Natural killer cell treated with Interleukin-12 subunit alpha and Interleukin-12 subunit beta and Interleukin-15 and Interleukin-18, amount 100 ng/mL, for 72 hours (primary cell): ENCODE measurements at regions not wholly inside any gene's neighbourhood (a gene's known extent, or its start where the extent isn't known, plus 50 kb on each side); places are given as distances from the start of the nearest gene placed in this dataset.

Experiments
- ATAC-seq, 2 donors: fragments of 150-1000 bp; cut with Tn5 transposase in 1 of 2; sonication (Bioruptor Pico), chemical (Tn5 transposase) in 1 of 2; 2 replicates each; pipeline ENCODE4 v1.10.0; 2021
- DNase-seq: peaks from one replicate; pipeline ENCODE4 v3.0.0; 2022; ENCODE audit warnings: low spot score
- H3K27ac Mint-ChIP-seq, 2 donors: 1 replicate in 1 of 2; 2 replicates in 1 of 2; pipeline ENCODE4 v1.8.0; 2022; ENCODE audit warnings: mixed read lengths in 2 of 2, mild to moderate bottlenecking in 1 of 2, moderate library complexity in 1 of 2
- H3K27me3 Mint-ChIP-seq, 2 donors: 1 replicate in 1 of 2; 2 replicates in 1 of 2; pipeline ENCODE4 v1.8.0; 2022; ENCODE audit warnings: mixed read lengths in 2 of 2
- H3K36me3 Mint-ChIP-seq: one replicate; pipeline ENCODE4 v1.8.0; 2022; ENCODE audit warnings: mixed read lengths
- H3K4me1 Mint-ChIP-seq, 2 donors: 1 replicate in 1 of 2; 2 replicates in 1 of 2; pipeline ENCODE4 v1.8.0; 2022; ENCODE audit warnings: low read depth in 2 of 2, mixed read lengths in 2 of 2, mild to moderate bottlenecking in 1 of 2
- H3K4me3 Mint-ChIP-seq: one replicate; pipeline ENCODE4 v1.8.0; 2022; ENCODE audit warnings: mixed read lengths
- H3K9me3 Mint-ChIP-seq: 2 replicates; pipeline ENCODE4 v1.8.0; 2022; ENCODE audit warnings: mixed read lengths

GRCh38 chr1:59081795-59082194 is 215.1 kb upstream of the FGGY start:
- peaks cover 0 to 5% of the 10 kb centered on the region in 2 donors for H3K27me3 Mint-ChIP-seq
- H3K9me3 Mint-ChIP-seq = no peaks in the 10 kb centered on the region
- H3K4me1 Mint-ChIP-seq = peaks cover 27 to 29% of the 10 kb centered on the region in 2 donors
- DNase-seq (no peak), ATAC-seq (no peak)
- H3K4me3 Mint-ChIP-seq = no peak overlapping the region
- H3K27ac Mint-ChIP-seq = peak overlapping the region in 1 of 2 donors; percentile 56
- H3K36me3 Mint-ChIP-seq = no peaks in the 10 kb centered on the region

- Mint-ChIP-seq H3K4me3 (peak overlapping the region; percentile 25), H3K27me3 (peaks cover 0 to 9% of the 10 kb centered on the region in 2 donors), H3K9me3 (no peaks in the 10 kb centered on the region), H3K27ac (peak overlapping the region; percentile 56 to 85), H3K36me3 (no peaks in the 10 kb centered on the region), H3K4me1 (peaks cover 22 to 24% of the 10 kb centered on the region in 2 donors)
- ATAC-seq (peak in 1 of 2 donors; percentile 45), DNase-seq (no peak)
Observed at GRCh38 chr1:59083946-59084865, 212.7 kb upstream of the FGGY start.

GRCh38 chr1:59085101-59085500 is 211.8 kb upstream of the FGGY start:
- ATAC-seq (no peak), DNase-seq (no peak)
- no peak overlapping the region for H3K27ac Mint-ChIP-seq
- H3K27me3 Mint-ChIP-seq = peaks cover 0 to 10% of the 10 kb centered on the region in 2 donors
- H3K36me3 Mint-ChIP-seq = no peaks in the 10 kb centered on the region
- peaks cover 15% of the 10 kb centered on the region in 2 donors for H3K4me1 Mint-ChIP-seq
- no peak overlapping the region for H3K4me3 Mint-ChIP-seq
- H3K9me3 Mint-ChIP-seq = peaks cover 2% of the 10 kb centered on the region

GRCh38 chr1:59089036-59089798 is 207.7 kb upstream of the FGGY start:
- DNase-seq (no peak), ATAC-seq (no peak)
- no peak overlapping the region for H3K4me3 Mint-ChIP-seq
- H3K36me3 Mint-ChIP-seq = no peaks in the 10 kb centered on the region
- H3K27me3 Mint-ChIP-seq = peaks cover 0 to 11% of the 10 kb centered on the region in 2 donors
- H3K9me3 Mint-ChIP-seq = peaks cover 2% of the 10 kb centered on the region
- H3K27ac Mint-ChIP-seq = peak overlapping the region in 1 of 2 donors; percentile 5
- H3K4me1 Mint-ChIP-seq = peaks cover 20 to 22% of the 10 kb centered on the region in 2 donors

- peaks cover 2% of the 10 kb centered on the region for H3K9me3 Mint-ChIP-seq
- ATAC-seq (no peak), DNase-seq (no peak)
- no peaks in the 10 kb centered on the region for H3K36me3 Mint-ChIP-seq
- peaks cover 0 to 11% of the 10 kb centered on the region in 2 donors for H3K27me3 Mint-ChIP-seq
- H3K27ac Mint-ChIP-seq = peak overlapping the region in 1 of 2 donors; percentile 5
- peaks cover 16 to 18% of the 10 kb centered on the region in 2 donors for H3K4me1 Mint-ChIP-seq
- H3K4me3 Mint-ChIP-seq = no peak overlapping the region
Observed at GRCh38 chr1:59089922-59090457, 206.9 kb upstream of the FGGY start.

GRCh38 chr1:59092126-59092525 is 204.8 kb upstream of the FGGY start:
- H3K4me3 Mint-ChIP-seq = no peak overlapping the region
- no peak for ATAC-seq
- H3K36me3 Mint-ChIP-seq = no peaks in the 10 kb centered on the region
- no peak for DNase-seq
- H3K27ac Mint-ChIP-seq = no peak overlapping the region
- H3K27me3 Mint-ChIP-seq = peaks cover 0 to 11% of the 10 kb centered on the region in 2 donors
- H3K4me1 Mint-ChIP-seq = peaks cover 16 to 18% of the 10 kb centered on the region in 2 donors
- H3K9me3 Mint-ChIP-seq = peaks cover 2% of the 10 kb centered on the region

- Mint-ChIP-seq H3K36me3 (no peaks in the 10 kb centered on the region), H3K4me3 (no peak overlapping the region), H3K27ac (peak overlapping the region; percentile 6 to 12), H3K4me1 (peaks cover 16 to 18% of the 10 kb centered on the region in 2 donors), H3K27me3 (peaks cover 0 to 13% of the 10 kb centered on the region in 2 donors), H3K9me3 (peaks cover 2% of the 10 kb centered on the region)
- DNase-seq (no peak), ATAC-seq (peak in 1 of 2 donors; percentile 46)
Observed at GRCh38 chr1:59094001-59094400, 202.9 kb upstream of the FGGY start.

GRCh38 chr1:59096501-59096900 is 200.4 kb upstream of the FGGY start:
- H3K27ac Mint-ChIP-seq = no peak overlapping the region
- DNase-seq = no peak
- H3K27me3 Mint-ChIP-seq = peaks cover 0 to 6% of the 10 kb centered on the region in 2 donors
- no peak overlapping the region for H3K4me3 Mint-ChIP-seq
- H3K4me1 Mint-ChIP-seq = peaks cover 13 to 18% of the 10 kb centered on the region in 2 donors
- H3K9me3 Mint-ChIP-seq = no peaks in the 10 kb centered on the region
- ATAC-seq = no peak
- H3K36me3 Mint-ChIP-seq = no peaks in the 10 kb centered on the region

- ATAC-seq (no peak), DNase-seq (no peak)
- Mint-ChIP-seq H3K27me3 (peaks cover 0 to 6% of the 10 kb centered on the region in 2 donors), H3K27ac (no peak overlapping the region), H3K4me1 (peaks cover 7 to 8% of the 10 kb centered on the region in 2 donors), H3K4me3 (no peak overlapping the region), H3K9me3 (no peaks in the 10 kb centered on the region), H3K36me3 (no peaks in the 10 kb centered on the region)
Observed at GRCh38 chr1:59098655-59099054, 198.2 kb upstream of the FGGY start.

GRCh38 chr1:59100708-59101374 is 196.1 kb upstream of the FGGY start:
- no peak overlapping the region for H3K27ac Mint-ChIP-seq
- no peak overlapping the region for H3K4me3 Mint-ChIP-seq
- ATAC-seq (no peak), DNase-seq (no peak)
- H3K27me3 Mint-ChIP-seq = peaks cover 0 to 6% of the 10 kb centered on the region in 2 donors
- H3K4me1 Mint-ChIP-seq = no peaks in the 10 kb centered on the region
- H3K9me3 Mint-ChIP-seq = no peaks in the 10 kb centered on the region
- no peaks in the 10 kb centered on the region for H3K36me3 Mint-ChIP-seq

- H3K4me1 Mint-ChIP-seq = no peaks in the 10 kb centered on the region
- H3K27ac Mint-ChIP-seq = no peak overlapping the region
- ATAC-seq = no peak
- H3K4me3 Mint-ChIP-seq = no peak overlapping the region
- peaks cover 0 to 4% of the 10 kb centered on the region in 2 donors for H3K27me3 Mint-ChIP-seq
- no peak for DNase-seq
- H3K9me3 Mint-ChIP-seq = no peaks in the 10 kb centered on the region
- H3K36me3 Mint-ChIP-seq = no peaks in the 10 kb centered on the region
Observed at GRCh38 chr1:59101518-59101917, 195.4 kb upstream of the FGGY start.

GRCh38 chr1:59103457-59103856 is 193.4 kb upstream of the FGGY start:
- Mint-ChIP-seq H3K36me3 (no peaks in the 10 kb centered on the region), H3K27ac (no peak overlapping the region), H3K4me3 (no peak overlapping the region), H3K4me1 (no peaks in the 10 kb centered on the region), H3K9me3 (no peaks in the 10 kb centered on the region), H3K27me3 (no peaks in the 10 kb centered on the region)
- DNase-seq = no peak
- no peak for ATAC-seq

GRCh38 chr1:59104191-59104760 is 192.6 kb upstream of the FGGY start:
- H3K4me3 Mint-ChIP-seq = no peak overlapping the region

More at GRCh38 chr1:59104191-59104760, 192.6 kb upstream of the FGGY start:
- H3K27me3 Mint-ChIP-seq = no peaks in the 10 kb centered on the region
- no peak for ATAC-seq
- no peaks in the 10 kb centered on the region for H3K36me3 Mint-ChIP-seq
- H3K9me3 Mint-ChIP-seq = no peaks in the 10 kb centered on the region
- no peaks in the 10 kb centered on the region for H3K4me1 Mint-ChIP-seq
- DNase-seq = no peak
- H3K27ac Mint-ChIP-seq = no peak overlapping the region
